Endodermal cell (in vitro differentiated cells): ENCODE measurements at regions not wholly inside any gene's neighbourhood (a gene's known extent, or its start where the extent isn't known, plus 50 kb on each side); places are given as distances from the start of the nearest gene placed in this dataset.

Experiments
- DNase-seq: peaks from one replicate; pipeline ENCODE4 v3.0.0-alpha.2; 2017
- H3K27ac ChIP-seq: 2 replicates; pipeline ENCODE4 v1.5.1; 2013; ENCODE audit warnings: mild to moderate bottlenecking, low read depth, low read length, moderate library complexity
- H3K27me3 ChIP-seq: 2 replicates; pipeline ENCODE4 v1.6.1; 2013; ENCODE audit warnings: mild to moderate bottlenecking, low read length, moderate library complexity; ENCODE audit not compliant: insufficient read depth, control insufficient read depth, poor library complexity, severe bottlenecking
- H3K36me3 ChIP-seq: 2 replicates; pipeline ENCODE4 v1.7.0; 2013; ENCODE audit warnings: mild to moderate bottlenecking, low read length, moderate library complexity; ENCODE audit not compliant: control insufficient read depth, insufficient read depth
- H3K4me1 ChIP-seq: one replicate; pipeline ENCODE4 v1.7.0; 2013; ENCODE audit warnings: low read length; ENCODE audit not compliant: control insufficient read depth, insufficient read depth
- H3K4me3 ChIP-seq: 2 replicates; pipeline ENCODE4 v1.5.1; 2013; ENCODE audit warnings: mild to moderate bottlenecking, low read length, moderate library complexity
- H3K9ac ChIP-seq: 2 replicates; pipeline ENCODE4 v1.6.1; 2013; ENCODE audit warnings: mild to moderate bottlenecking, low read length, moderate library complexity; ENCODE audit not compliant: poor library complexity, severe bottlenecking; ENCODE audit errors: extremely low read depth
- H3K9me3 ChIP-seq: 2 replicates; pipeline ENCODE4 v1.6.1; 2013; ENCODE audit warnings: mild to moderate bottlenecking, low read length, moderate library complexity; ENCODE audit not compliant: control insufficient read depth
- H3K27ac Mint-ChIP-seq: 2 replicates; pipeline ENCODE4 v1.8.0; 2020; ENCODE audit warnings: mixed read lengths
- H3K27me3 Mint-ChIP-seq: 2 replicates; pipeline ENCODE4 v1.8.0; 2021; ENCODE audit warnings: mild to moderate bottlenecking, mixed read lengths; ENCODE audit not compliant: insufficient read depth
- H3K36me3 Mint-ChIP-seq: 2 replicates; pipeline ENCODE4 v1.8.0; 2020; ENCODE audit warnings: low read depth, mixed read lengths
- H3K4me1 Mint-ChIP-seq: 2 replicates; pipeline ENCODE4 v1.8.0; 2020; ENCODE audit warnings: mixed read lengths
- H3K4me3 Mint-ChIP-seq: 2 replicates; pipeline ENCODE4 v1.8.0; 2020; ENCODE audit warnings: mild to moderate bottlenecking, moderate library complexity, mixed read lengths
- H3K9me3 Mint-ChIP-seq: 2 replicates; pipeline ENCODE4 v1.8.0; 2020; ENCODE audit warnings: mild to moderate bottlenecking, mixed read lengths
- WGBS, 2 experiments: methylation state at CpG; one replicate each; pipeline versions ENCODE4 v1.1.5 to v1.1.7; 2013; ENCODE audit warnings: missing lambda C conversion rate in 2 of 2, mixed read lengths in 1 of 2; ENCODE audit not compliant: insufficient coverage in 1 of 2, insufficient read length in 1 of 2; 5-methylcytosine and 5-hydroxymethylcytosine counted together
- TF ChIP-seq, protein P1 (sequence below): fragments of 200-600 bp; sonication (generic); conservative IDR thresholded peaks from 2 replicates; pipeline ENCODE4 v1.5.0; 2021; ENCODE audit warnings: antibody characterized with exemption, mild to moderate bottlenecking

- H3K9me3 Mint-ChIP-seq = peaks cover 8% of the 10 kb centered on the region
- DNase-seq = no peak
- no peak overlapping the region for H3K4me3 ChIP-seq
- TF ChIP-seq, protein P1, sequence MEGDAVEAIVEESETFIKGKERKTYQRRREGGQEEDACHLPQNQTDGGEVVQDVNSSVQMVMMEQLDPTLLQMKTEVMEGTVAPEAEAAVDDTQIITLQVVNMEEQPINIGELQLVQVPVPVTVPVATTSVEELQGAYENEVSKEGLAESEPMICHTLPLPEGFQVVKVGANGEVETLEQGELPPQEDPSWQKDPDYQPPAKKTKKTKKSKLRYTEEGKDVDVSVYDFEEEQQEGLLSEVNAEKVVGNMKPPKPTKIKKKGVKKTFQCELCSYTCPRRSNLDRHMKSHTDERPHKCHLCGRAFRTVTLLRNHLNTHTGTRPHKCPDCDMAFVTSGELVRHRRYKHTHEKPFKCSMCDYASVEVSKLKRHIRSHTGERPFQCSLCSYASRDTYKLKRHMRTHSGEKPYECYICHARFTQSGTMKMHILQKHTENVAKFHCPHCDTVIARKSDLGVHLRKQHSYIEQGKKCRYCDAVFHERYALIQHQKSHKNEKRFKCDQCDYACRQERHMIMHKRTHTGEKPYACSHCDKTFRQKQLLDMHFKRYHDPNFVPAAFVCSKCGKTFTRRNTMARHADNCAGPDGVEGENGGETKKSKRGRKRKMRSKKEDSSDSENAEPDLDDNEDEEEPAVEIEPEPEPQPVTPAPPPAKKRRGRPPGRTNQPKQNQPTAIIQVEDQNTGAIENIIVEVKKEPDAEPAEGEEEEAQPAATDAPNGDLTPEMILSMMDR = no peak
- no peak overlapping the region for H3K27ac ChIP-seq
- no peak overlapping the region for H3K9ac ChIP-seq
- H3K36me3 Mint-ChIP-seq = no peaks in the 10 kb centered on the region
- H3K4me1 Mint-ChIP-seq = no peaks in the 10 kb centered on the region
- no peak overlapping the region for H3K4me3 Mint-ChIP-seq
- no peaks in the 10 kb centered on the region for H3K27me3 Mint-ChIP-seq
- no peak overlapping the region for H3K27ac Mint-ChIP-seq
- no peaks in the 10 kb centered on the region for H3K4me1 ChIP-seq
- H3K27me3 ChIP-seq = peaks cover 12% of the 10 kb centered on the region
- 88% methylated on average over 1 of the region's 1 CpG; no CpG with 5 or more reads in 1 of the 2 experiments for WGBS, 2 experiments
- H3K9me3 ChIP-seq = peaks cover 16% of the 10 kb centered on the region
- no peaks in the 10 kb centered on the region for H3K36me3 ChIP-seq
Observed at GRCh38 chr6:105562027-105562426, 159.1 kb upstream of the PREP start.

GRCh38 chr6:105561486-105561885 lies 158.6 kb upstream of the PREP start:
- H3K36me3 Mint-ChIP-seq = no peaks in the 10 kb centered on the region
- TF ChIP-seq, protein P1 = no peak
- DNase-seq = no peak
- Histone ChIP-seq H3K27me3 (peaks cover 7% of the 10 kb centered on the region), H3K4me1 (no peaks in the 10 kb centered on the region), H3K9me3 (peaks cover 16% of the 10 kb centered on the region), H3K27ac (no peak overlapping the region), H3K4me3 (no peak overlapping the region), H3K36me3 (no peaks in the 10 kb centered on the region), H3K9ac (no peak overlapping the region)
- no peak overlapping the region for H3K27ac Mint-ChIP-seq
- no peaks in the 10 kb centered on the region for H3K27me3 Mint-ChIP-seq
- no peak overlapping the region for H3K4me3 Mint-ChIP-seq
- no peaks in the 10 kb centered on the region for H3K4me1 Mint-ChIP-seq
- H3K9me3 Mint-ChIP-seq = peaks cover 8% of the 10 kb centered on the region

- H3K36me3 Mint-ChIP-seq = no peaks in the 10 kb centered on the region
- Histone ChIP-seq H3K4me3 (no peak overlapping the region), H3K9ac (no peak overlapping the region), H3K27ac (no peak overlapping the region), H3K4me1 (no peaks in the 10 kb centered on the region), H3K27me3 (no peaks in the 10 kb centered on the region), H3K9me3 (peaks cover 16% of the 10 kb centered on the region), H3K36me3 (no peaks in the 10 kb centered on the region)
- no peak overlapping the region for H3K27ac Mint-ChIP-seq
- H3K4me1 Mint-ChIP-seq = no peaks in the 10 kb centered on the region
- TF ChIP-seq, protein P1 = no peak
- WGBS, 2 experiments = 67 to 95% methylated on average over 1 to 2 of the region's 2 CpGs
- no peak for DNase-seq
- no peak overlapping the region for H3K4me3 Mint-ChIP-seq
- H3K27me3 Mint-ChIP-seq = no peaks in the 10 kb centered on the region
- peaks cover 13% of the 10 kb centered on the region for H3K9me3 Mint-ChIP-seq
Observed at GRCh38 chr6:105560611-105561066, 157.8 kb upstream of the PREP start.
